Esophagus squamous epithelium (tissue), 5 donors: ENCODE measurements at regions not wholly inside any gene's neighbourhood (a gene's known extent, or its start where the extent isn't known, plus 50 kb on each side); places are given as distances from the start of the nearest gene placed in this dataset.
"Not testable (repeated sequence)": the region's sequence is repeated elsewhere in the genome, so short reads cannot be mapped to it uniquely, and the experiment has no call there.

Experiments used
- DNase-seq: peaks from one replicate; lab custom pipeline; 2025; lab: John Stamatoyannopoulos, UW
- H3K27ac ChIP-seq, 4 donors: fragments of 200-600 bp; sonication (generic); one replicate each; pipeline ENCODE4 v1.5.1; 2016 to 2019; ENCODE audit warnings: mild to moderate bottlenecking in 1 of 4
- H3K27me3 ChIP-seq, 4 donors: fragments of 200-600 bp; sonication (generic); 1 replicate in 3 of 4; 2 replicates in 1 of 4; pipeline versions ENCODE4 v1.5.1 to v1.6.0; 2017 to 2021; ENCODE audit warnings: antibody characterized with exemption in 1 of 4
- H3K36me3 ChIP-seq, 3 donors: fragments of 200-600 bp; sonication (generic); one replicate each; pipeline ENCODE4 v1.5.1; 2016 to 2019
- H3K4me1 ChIP-seq, 3 donors: fragments of 200-600 bp; sonication (generic); one replicate each; pipeline ENCODE4 v1.5.1; 2017 to 2019
- H3K4me3 ChIP-seq, 4 donors: fragments of 200-600 bp; sonication (generic); 1 replicate in 3 of 4; 2 replicates in 1 of 4; pipeline ENCODE4 v1.5.1; 2016 to 2019; ENCODE audit warnings: mild to moderate bottlenecking in 2 of 4, moderate library complexity in 1 of 4
- H3K9me3 ChIP-seq, 3 donors: fragments of 200-600 bp; sonication (generic); one replicate each; pipeline ENCODE4 v1.5.1; 2016 to 2019
- WGBS, 2 donors: methylation state at CpG; one replicate each; pipeline ENCODE4 v1.1.5; 2018; 5-methylcytosine and 5-hydroxymethylcytosine counted together
- intact Hi-C: fragments of 100-400 bp; cut with DNase I; formaldehyde crosslinking; loops from one replicate; pipeline ENCODE4 v1.15.0; 2022
- small RNA-seq, 4 donors: library from RNA; depleted of rRNA; stranded (forward); fragments of <200 nt; gene quantifications; one replicate each; pipeline ENCODE3, GENCODE V24; 2016
- donor health status: DM: yes; HTN: yes; CAD: no.

DNA sequence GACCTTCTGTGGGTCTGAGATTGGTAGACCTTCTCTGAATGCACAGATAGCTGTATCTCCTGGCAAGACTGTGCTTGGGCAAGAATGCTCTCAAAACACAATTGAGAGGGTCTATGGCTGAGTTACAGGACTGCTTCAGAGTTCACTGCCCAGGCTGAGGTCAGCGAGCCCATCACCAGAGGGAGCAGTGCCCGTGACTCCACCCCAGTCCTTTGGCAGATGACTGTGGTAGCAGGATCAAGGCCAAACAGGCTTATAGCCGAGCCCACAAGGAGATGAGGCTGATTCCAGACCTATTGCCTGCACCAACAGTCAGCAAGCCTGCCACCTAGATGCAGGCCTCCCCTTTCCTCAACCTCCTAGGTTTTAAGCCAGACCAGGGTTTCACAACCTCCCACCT lies 89.4 kb downstream of the CHRFAM7A start:
- H3K4me3 ChIP-seq, intact Hi-C loops, DNase-seq, H3K9me3 ChIP-seq, H3K4me1 ChIP-seq, H3K36me3 ChIP-seq, H3K27ac ChIP-seq, H3K27me3 ChIP-seq: not testable (repeated sequence)
- no CpG with 5 or more reads among the region's 3 CpGs for WGBS, 2 donors

Small RNA genes in the stretch of these regions (small RNA-seq; reads per million reads assigned to genes)
- 0 reads per million in 4 donors for gene RNU6-17P
